Activated CD8-positive, alpha-beta T cell treated with anti-CD3 and anti-CD28 coated beads for 36 hours (primary cell): ENCODE measurements at regions not wholly inside any gene's neighbourhood (a gene's known extent, or its start where the extent isn't known, plus 50 kb on each side); places are given as distances from the start of the nearest gene placed in this dataset.

Experiments used
- ATAC-seq: fragments of 200-7000 bp; cut with Tn5 transposase; one replicate; pipeline ENCODE4 v1.10.0; 2021; ENCODE audit warnings: mild to moderate bottlenecking, moderate library complexity
- CTCF ChIA-PET: fragments of 350-600 bp; sonication (Branson Sonifier 250); formaldehyde crosslinking; loops from one replicate; lab custom pipeline; 2021; ENCODE audit warnings: antibody characterized with exemption; lab: Charles Lee
- POLR2A ChIA-PET: fragments of 350-600 bp; sonication (Branson Sonifier 250); formaldehyde crosslinking; loops from one replicate; lab custom pipeline; 2021; ENCODE audit warnings: antibody characterized with exemption; lab: Charles Lee
- DNase-seq: peaks from one replicate; pipeline ENCODE4 v3.0.0-alpha.2; 2020
- H3K27ac Mint-ChIP-seq: one replicate; pipeline ENCODE4 v1.8.0; 2021; ENCODE audit warnings: mild to moderate bottlenecking, mixed read lengths
- H3K27me3 Mint-ChIP-seq: one replicate; pipeline ENCODE4 v1.8.0; 2021; ENCODE audit warnings: mixed read lengths
- H3K36me3 Mint-ChIP-seq: one replicate; pipeline ENCODE4 v1.8.0; 2021; ENCODE audit warnings: low read depth, mixed read lengths
- H3K4me1 Mint-ChIP-seq: one replicate; pipeline ENCODE4 v1.8.0; 2021; ENCODE audit warnings: low read depth, mixed read lengths
- H3K4me3 Mint-ChIP-seq: one replicate; pipeline ENCODE4 v1.8.0; 2021; ENCODE audit warnings: mild to moderate bottlenecking, moderate library complexity, mixed read lengths
- H3K9me3 Mint-ChIP-seq: one replicate; pipeline ENCODE4 v1.8.0; 2021; ENCODE audit warnings: mixed read lengths
- intact Hi-C: fragments of 100-400 bp; cut with micrococcal nuclease; formaldehyde crosslinking; loops from one replicate; pipeline ENCODE4 v1.10.0; 2022
- TF ChIP-seq, protein P1 (sequence below): fragments of 200-600 bp; IDR thresholded peaks from one replicate; pipeline ENCODE4 v1.8.0; 2022; ENCODE audit warnings: antibody characterized with exemption, mild to moderate bottlenecking

DNA sequence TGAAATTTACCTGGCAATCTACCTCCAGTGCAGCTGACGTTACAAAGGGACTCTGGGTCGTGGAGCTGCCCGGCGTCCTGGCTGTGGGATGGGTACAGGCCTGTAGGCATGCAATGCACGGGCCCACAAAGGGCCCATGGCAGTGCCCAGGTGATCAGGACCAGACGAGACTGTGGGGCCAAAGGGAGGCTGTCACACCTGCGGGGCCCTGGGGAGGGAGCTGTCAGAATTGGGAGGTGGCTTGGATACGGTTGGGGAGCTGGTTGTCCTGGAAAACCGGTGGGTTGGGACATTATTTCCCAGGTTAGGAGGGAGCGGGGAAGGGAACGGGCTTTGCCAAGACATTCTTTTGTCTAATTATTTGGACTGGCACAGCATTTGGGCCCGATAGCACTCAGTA lies 958.5 kb downstream of the BRD1 start:
- no peak for DNase-seq
- H3K36me3 Mint-ChIP-seq, result no peaks in the 10 kb centered on the region
- H3K9me3 Mint-ChIP-seq, result peaks cover 4% of the 10 kb centered on the region
- H3K4me3 Mint-ChIP-seq, result no peak overlapping the region
- POLR2A ChIA-PET, result no interaction called here
- no peak for ATAC-seq
- no peaks in the 10 kb centered on the region for H3K4me1 Mint-ChIP-seq
- intact Hi-C loops, result no loop called here
- no peak overlapping the region for H3K27ac Mint-ChIP-seq
- TF ChIP-seq, protein P1, sequence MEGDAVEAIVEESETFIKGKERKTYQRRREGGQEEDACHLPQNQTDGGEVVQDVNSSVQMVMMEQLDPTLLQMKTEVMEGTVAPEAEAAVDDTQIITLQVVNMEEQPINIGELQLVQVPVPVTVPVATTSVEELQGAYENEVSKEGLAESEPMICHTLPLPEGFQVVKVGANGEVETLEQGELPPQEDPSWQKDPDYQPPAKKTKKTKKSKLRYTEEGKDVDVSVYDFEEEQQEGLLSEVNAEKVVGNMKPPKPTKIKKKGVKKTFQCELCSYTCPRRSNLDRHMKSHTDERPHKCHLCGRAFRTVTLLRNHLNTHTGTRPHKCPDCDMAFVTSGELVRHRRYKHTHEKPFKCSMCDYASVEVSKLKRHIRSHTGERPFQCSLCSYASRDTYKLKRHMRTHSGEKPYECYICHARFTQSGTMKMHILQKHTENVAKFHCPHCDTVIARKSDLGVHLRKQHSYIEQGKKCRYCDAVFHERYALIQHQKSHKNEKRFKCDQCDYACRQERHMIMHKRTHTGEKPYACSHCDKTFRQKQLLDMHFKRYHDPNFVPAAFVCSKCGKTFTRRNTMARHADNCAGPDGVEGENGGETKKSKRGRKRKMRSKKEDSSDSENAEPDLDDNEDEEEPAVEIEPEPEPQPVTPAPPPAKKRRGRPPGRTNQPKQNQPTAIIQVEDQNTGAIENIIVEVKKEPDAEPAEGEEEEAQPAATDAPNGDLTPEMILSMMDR, result no peak
- peaks cover 4% of the 10 kb centered on the region for H3K27me3 Mint-ChIP-seq
- CTCF ChIA-PET, result no interaction called here

DNA sequence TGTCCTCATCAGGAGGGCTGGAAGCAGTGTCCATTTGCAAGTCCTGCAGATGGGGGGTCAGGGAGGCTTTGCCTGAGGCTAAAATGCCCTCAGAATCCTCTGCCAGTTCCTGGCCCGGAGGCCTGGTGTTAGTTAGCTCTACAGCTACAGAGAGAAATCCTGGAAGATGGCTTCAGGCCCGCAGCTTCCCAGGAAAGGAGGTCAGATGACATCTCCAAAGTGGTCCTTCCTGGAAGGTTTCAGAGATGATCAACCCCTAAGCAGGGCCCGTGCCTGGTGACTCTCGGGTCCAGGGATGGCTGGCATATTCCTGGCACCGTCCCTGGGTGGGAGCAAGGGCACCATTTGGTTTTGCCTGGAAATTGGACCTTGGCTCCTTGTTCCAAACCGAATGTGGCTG lies 959.1 kb downstream of the BRD1 start:
- ATAC-seq, result no peak
- no peak for DNase-seq

DNA sequence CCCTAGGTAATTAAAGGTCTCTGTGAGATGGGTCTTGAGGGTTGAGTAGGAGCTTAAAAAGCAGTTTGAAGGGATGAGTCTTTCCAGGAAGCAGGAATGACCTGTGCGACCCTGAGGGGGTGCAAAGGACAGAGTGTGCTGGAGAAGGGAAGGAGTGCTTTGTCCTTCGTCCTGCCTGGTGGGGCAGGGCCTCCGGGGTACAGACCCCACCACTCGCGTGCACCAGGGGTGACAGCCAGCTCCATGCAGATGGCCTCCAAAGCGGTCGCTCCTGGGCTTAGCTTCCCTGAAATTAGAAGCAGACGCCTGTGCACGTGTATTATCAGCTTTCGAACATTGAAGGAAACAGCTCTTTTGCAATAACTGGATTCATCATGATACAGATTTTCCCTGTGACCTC lies 959.8 kb downstream of the BRD1 start:
- Mint-ChIP-seq H3K36me3 (no peaks in the 10 kb centered on the region), H3K4me3 (no peak overlapping the region), H3K27ac (no peak overlapping the region), H3K27me3 (peaks cover 2% of the 10 kb centered on the region), H3K4me1 (no peaks in the 10 kb centered on the region), H3K9me3 (peaks cover 4% of the 10 kb centered on the region)
- ChIA-PET POLR2A (no interaction called here), CTCF (no interaction called here)
- TF ChIP-seq, protein P1, result no peak
- intact Hi-C loops, result no loop called here
- DNase-seq, result no peak
- ATAC-seq, result no peak

More for the DNA sequence above, 959.1 kb downstream of the BRD1 start:
- ChIA-PET CTCF (no interaction called here), POLR2A (no interaction called here)
- H3K9me3 Mint-ChIP-seq, result peaks cover 4% of the 10 kb centered on the region
- H3K36me3 Mint-ChIP-seq, result no peaks in the 10 kb centered on the region
- no peak overlapping the region for H3K4me3 Mint-ChIP-seq
- peaks cover 3% of the 10 kb centered on the region for H3K27me3 Mint-ChIP-seq
- intact Hi-C loops, result no loop called here
- TF ChIP-seq, protein P1, result no peak
- no peak overlapping the region for H3K27ac Mint-ChIP-seq
- H3K4me1 Mint-ChIP-seq, result no peaks in the 10 kb centered on the region

DNA sequence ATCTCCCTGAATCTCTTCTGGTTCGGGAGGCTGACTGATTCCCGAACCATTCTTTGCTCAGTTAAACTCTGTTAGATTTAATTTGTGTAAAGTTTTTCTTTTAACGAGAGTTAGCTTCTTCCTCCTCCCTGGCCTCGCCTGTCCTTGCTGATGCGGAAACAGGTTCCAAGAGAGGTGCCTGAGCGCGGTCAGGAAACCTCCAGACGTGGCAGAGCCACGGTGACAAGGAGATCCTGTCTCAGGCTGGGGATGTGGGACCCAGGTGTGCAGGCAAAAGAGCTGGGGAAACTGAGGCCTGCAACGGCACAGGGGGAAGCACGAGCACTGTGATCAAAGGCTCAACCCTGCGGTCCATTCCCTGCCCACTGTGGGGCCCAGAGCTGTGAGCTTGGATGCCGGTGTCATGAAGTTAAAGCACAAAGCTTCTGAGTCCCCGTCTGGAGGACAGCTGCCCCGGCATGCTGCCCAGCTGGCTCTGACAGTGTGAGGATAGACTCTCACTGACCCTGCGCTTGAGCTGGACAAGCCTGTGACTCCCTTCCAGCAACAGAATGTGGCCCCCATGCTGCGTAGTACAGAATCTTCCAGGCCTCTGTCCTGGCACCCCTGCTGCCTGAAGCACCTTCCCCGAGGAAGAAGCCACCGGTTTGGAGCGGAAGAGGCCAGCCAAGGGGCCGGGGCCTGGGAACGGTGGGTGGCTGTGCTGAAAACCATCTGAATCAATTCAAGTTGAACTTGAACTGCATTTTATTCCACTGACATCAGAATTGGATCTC lies 960.6 kb downstream of the BRD1 start:
- ChIA-PET POLR2A (no interaction called here), CTCF (no interaction called here)
- ATAC-seq (no peak), DNase-seq (no peak)
- no peak overlapping the region for H3K4me3 Mint-ChIP-seq
- intact Hi-C loops, result no loop called here
- no peak overlapping the region for H3K27ac Mint-ChIP-seq
- H3K36me3 Mint-ChIP-seq, result no peaks in the 10 kb centered on the region
- peaks cover 4% of the 10 kb centered on the region for H3K9me3 Mint-ChIP-seq
- no peaks in the 10 kb centered on the region for H3K27me3 Mint-ChIP-seq
- no peaks in the 10 kb centered on the region for H3K4me1 Mint-ChIP-seq
- TF ChIP-seq, protein P1, result no peak

DNA sequence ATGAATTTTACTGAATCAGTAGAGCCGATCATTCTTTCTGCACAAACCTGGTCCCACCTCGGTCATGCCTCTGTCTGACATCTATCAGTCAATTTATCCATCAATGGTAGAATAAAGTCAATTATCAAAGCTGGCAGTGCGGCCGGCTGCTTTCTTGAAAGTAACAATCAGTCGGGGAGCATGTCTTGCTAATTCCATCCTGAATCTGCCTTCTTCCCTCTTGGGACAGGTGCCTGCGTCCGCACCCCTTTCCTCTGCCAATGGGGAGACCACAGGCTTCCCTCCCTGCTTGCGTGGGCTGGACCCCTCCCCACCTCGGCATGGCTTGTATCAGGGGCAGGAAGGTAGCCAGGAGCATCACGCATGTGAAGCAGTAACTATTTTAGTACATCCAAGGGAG lies 962.9 kb downstream of the BRD1 start:
- ChIA-PET POLR2A (no interaction called here), CTCF (no interaction called here)
- H3K4me3 Mint-ChIP-seq, result no peak overlapping the region
- H3K36me3 Mint-ChIP-seq, result no peaks in the 10 kb centered on the region
- TF ChIP-seq, protein P1, result no peak
- no peaks in the 10 kb centered on the region for H3K4me1 Mint-ChIP-seq
- peaks cover 2% of the 10 kb centered on the region for H3K9me3 Mint-ChIP-seq
- intact Hi-C loops, result no loop called here
- H3K27me3 Mint-ChIP-seq, result no peaks in the 10 kb centered on the region
- DNase-seq, result no peak
- ATAC-seq, result no peak
- H3K27ac Mint-ChIP-seq, result no peak overlapping the region
